Smooth muscle cell (in vitro differentiated cells): ENCODE measurements at regions not wholly inside any gene's neighbourhood (a gene's known extent, or its start where the extent isn't known, plus 50 kb on each side); places are given as distances from the start of the nearest gene placed in this dataset.

ENCODE experiments used
- DNase-seq: peaks from one replicate; lab custom pipeline; 2025; ENCODE audit not compliant: unreplicated experiment; lab: John Stamatoyannopoulos, UW
- H2AFZ ChIP-seq: fragments of 200-600 bp; sonication (generic); 2 replicates; pipeline ENCODE4 v1.6.0; 2016; ENCODE audit warnings: antibody characterized with exemption, low read depth, mild to moderate bottlenecking
- H3F3A ChIP-seq: fragments of 200-600 bp; sonication (generic); 2 replicates; pipeline ENCODE4 v1.6.0; 2017; ENCODE audit warnings: antibody characterized with exemption, low read depth
- H3K27ac ChIP-seq: fragments of 200-600 bp; sonication (generic); 2 replicates; pipeline ENCODE4 v1.5.1; 2016; ENCODE audit warnings: low read depth, mild to moderate bottlenecking
- H3K27me3 ChIP-seq: fragments of 200-600 bp; sonication (generic); 2 replicates; pipeline ENCODE4 v1.6.1; 2016; ENCODE audit warnings: low read depth, mild to moderate bottlenecking
- H3K36me3 ChIP-seq: fragments of 200-600 bp; sonication (generic); 2 replicates; pipeline ENCODE4 v1.5.1; 2016; ENCODE audit warnings: low read depth
- H3K4me1 ChIP-seq: fragments of 200-600 bp; sonication (generic); 2 replicates; pipeline ENCODE4 v1.5.1; 2016; ENCODE audit warnings: low read depth
- H3K4me2 ChIP-seq: fragments of 200-600 bp; sonication (generic); 2 replicates; pipeline ENCODE4 v1.6.0; 2016; ENCODE audit warnings: mild to moderate bottlenecking
- H3K4me3 ChIP-seq: fragments of 200-600 bp; sonication (generic); 2 replicates; pipeline ENCODE4 v1.5.1; 2016; ENCODE audit warnings: mild to moderate bottlenecking
- H3K79me2 ChIP-seq: fragments of 200-600 bp; sonication (generic); 2 replicates; pipeline ENCODE4 v1.6.0; 2016; ENCODE audit warnings: low read depth, mild to moderate bottlenecking
- H3K9ac ChIP-seq: fragments of 200-600 bp; sonication (generic); 2 replicates; pipeline ENCODE4 v1.6.0; 2016; ENCODE audit warnings: low read depth
- H3K9me3 ChIP-seq: fragments of 200-600 bp; sonication (generic); replicated peaks from 2 replicates; pipeline ENCODE4 v1.5.1; 2016; ENCODE audit warnings: low read depth
- H4K20me1 ChIP-seq: fragments of 200-600 bp; sonication (generic); 2 replicates; pipeline ENCODE4 v1.6.0; 2016; ENCODE audit warnings: low read depth
- CTCF ChIP-seq: fragments of 200-600 bp; sonication (generic); IDR thresholded peaks from 2 replicates; pipeline ENCODE4 v1.5.1; 2017; ENCODE audit warnings: borderline replicate concordance, mild to moderate bottlenecking, antibody characterized with exemption; ENCODE audit not compliant: insufficient read depth, poor library complexity, severe bottlenecking
- WGBS: methylation state at CpG from one replicate; pipeline ENCODE4 v1.1.7; 2016; ENCODE audit warnings: low lambda C conversion rate; 5-methylcytosine and 5-hydroxymethylcytosine counted together

- peak overlapping the region; percentile 39 for H3K4me2 ChIP-seq
- TF ChIP-seq CTCF: no peak
- H3K4me1 ChIP-seq: peaks cover 3% of the 10 kb centered on the region
- H3K79me2 ChIP-seq: no peaks in the 10 kb centered on the region
- no peak for DNase-seq
- H3K27ac ChIP-seq: peak overlapping the region; percentile 75
- H3K9me3 ChIP-seq: no peaks in the 10 kb centered on the region
- H3K9ac ChIP-seq: peak overlapping the region; percentile 3
- H4K20me1 ChIP-seq: no peaks in the 10 kb centered on the region
- H3K36me3 ChIP-seq: no peaks in the 10 kb centered on the region
- H3K27me3 ChIP-seq: no peaks in the 10 kb centered on the region
- H3F3A ChIP-seq: no peaks in the 10 kb centered on the region
- no peak overlapping the region for H3K4me3 ChIP-seq
- peak overlapping the region; percentile 8 for H2AFZ ChIP-seq
- 2% methylated on average over 3 of the region's 3 CpGs for WGBS
These were observed 102.4 kb downstream of the TRIB2 start for GRCh38 chr2:12819103-12819475.

- DNase-seq: no peak
- Histone ChIP-seq H3K36me3 (no peaks in the 10 kb centered on the region), H3K9me3 (no peaks in the 10 kb centered on the region), H4K20me1 (no peaks in the 10 kb centered on the region), H3K4me1 (peaks cover 3% of the 10 kb centered on the region), H2AFZ (peak overlapping the region; percentile 8), H3K79me2 (no peaks in the 10 kb centered on the region), H3K27ac (peak overlapping the region; percentile 75), H3F3A (no peaks in the 10 kb centered on the region), H3K4me2 (peak overlapping the region; percentile 39), H3K27me3 (no peaks in the 10 kb centered on the region), H3K4me3 (no peak overlapping the region), H3K9ac (peak overlapping the region; percentile 3)
- WGBS: 51% methylated on average over 3 of the region's 3 CpGs
- no peak for TF ChIP-seq CTCF
These were observed 103.0 kb downstream of the TRIB2 start for GRCh38 chr2:12819721-12820120.

- Histone ChIP-seq H3K27ac (no peak overlapping the region), H3K4me2 (no peak overlapping the region), H3K79me2 (no peaks in the 10 kb centered on the region), H3K27me3 (no peaks in the 10 kb centered on the region), H2AFZ (no peak overlapping the region), H3F3A (no peaks in the 10 kb centered on the region), H3K9me3 (no peaks in the 10 kb centered on the region), H4K20me1 (no peaks in the 10 kb centered on the region), H3K4me1 (peaks cover 3% of the 10 kb centered on the region), H3K4me3 (no peak overlapping the region), H3K36me3 (no peaks in the 10 kb centered on the region), H3K9ac (no peak overlapping the region)
- 43% methylated on average over 1 of the region's 1 CpG for WGBS
- no peak for DNase-seq
- TF ChIP-seq CTCF: no peak
These were observed 104.9 kb downstream of the TRIB2 start for GRCh38 chr2:12821656-12822055.

- H3K27me3 ChIP-seq: no peaks in the 10 kb centered on the region
- H4K20me1 ChIP-seq: no peaks in the 10 kb centered on the region
- WGBS: 71% methylated on average over 3 of the region's 3 CpGs
- no peaks in the 10 kb centered on the region for H3K36me3 ChIP-seq
- no peaks in the 10 kb centered on the region for H3F3A ChIP-seq
- H3K79me2 ChIP-seq: no peaks in the 10 kb centered on the region
- H3K9me3 ChIP-seq: no peaks in the 10 kb centered on the region
- TF ChIP-seq CTCF: no peak
- H3K4me3 ChIP-seq: no peak overlapping the region
- peak overlapping the region; percentile 28 for H2AFZ ChIP-seq
- peaks cover 3% of the 10 kb centered on the region for H3K4me1 ChIP-seq
- H3K27ac ChIP-seq: no peak overlapping the region
- H3K4me2 ChIP-seq: peak overlapping the region; percentile 32
- no peak overlapping the region for H3K9ac ChIP-seq
- DNase-seq: no peak
These were observed 107.6 kb downstream of the TRIB2 start for GRCh38 chr2:12824351-12824777.
